ENCODE measurements at regions not wholly inside any gene's neighbourhood (a gene's known extent, or its start where the extent isn't known, plus 50 kb on each side); places are given as distances from the start of the nearest gene placed in this dataset.

DNA sequence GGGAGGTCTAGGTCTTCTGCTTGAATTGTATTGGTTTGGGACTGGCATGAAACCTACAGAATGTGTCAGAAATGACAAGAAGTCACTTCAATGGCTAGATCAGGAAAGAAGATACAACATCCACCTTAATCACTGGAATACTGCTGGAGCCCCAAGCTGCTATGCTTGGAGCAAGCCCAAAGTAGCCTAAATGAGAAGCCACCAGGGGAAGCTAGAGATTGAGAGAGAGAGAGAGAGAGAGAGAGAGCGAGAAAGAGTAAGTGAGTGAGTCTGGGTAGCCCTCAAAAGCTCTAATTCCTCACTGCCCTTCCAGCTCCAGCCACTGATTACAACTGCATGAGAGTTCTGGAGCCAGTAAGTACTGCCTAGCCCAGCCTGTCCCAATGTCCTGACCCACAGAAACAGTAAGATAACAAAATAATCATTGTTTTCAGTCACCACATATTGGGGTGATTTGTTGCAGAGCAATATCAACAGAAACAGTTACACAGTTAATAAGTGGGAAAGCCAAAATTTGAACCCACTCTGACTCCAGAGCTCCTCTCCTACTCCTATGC lies 529.2 kb upstream of the GOLIM4 start:
- DNase-seq (no peak), ATAC-seq (no peak)
- intact Hi-C loops (cut with DNase I, micrococcal nuclease) = no loop called here

DNA sequence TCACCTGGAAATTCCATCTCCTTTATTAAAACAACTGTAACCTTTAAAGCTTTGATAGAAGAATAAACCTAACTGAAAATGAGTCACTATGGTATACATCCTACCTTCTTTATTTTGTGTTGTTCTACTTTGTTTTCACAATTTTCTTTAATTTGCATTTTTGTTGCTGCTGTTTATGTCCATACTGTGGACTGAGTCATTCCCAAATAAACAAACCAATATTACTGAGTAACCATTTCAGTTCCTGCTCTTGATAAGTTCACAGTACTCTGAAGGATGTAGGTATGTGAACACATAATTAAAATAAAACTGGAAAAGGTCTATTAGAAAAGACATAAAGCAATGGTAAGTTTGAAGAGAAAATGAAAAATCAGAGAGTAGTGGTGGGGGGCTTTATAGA lies 528.5 kb upstream of the GOLIM4 start:
- DNase-seq = no peak
- intact Hi-C loops (cut with DNase I, micrococcal nuclease) = no loop called here
- ATAC-seq = no peak

DNA sequence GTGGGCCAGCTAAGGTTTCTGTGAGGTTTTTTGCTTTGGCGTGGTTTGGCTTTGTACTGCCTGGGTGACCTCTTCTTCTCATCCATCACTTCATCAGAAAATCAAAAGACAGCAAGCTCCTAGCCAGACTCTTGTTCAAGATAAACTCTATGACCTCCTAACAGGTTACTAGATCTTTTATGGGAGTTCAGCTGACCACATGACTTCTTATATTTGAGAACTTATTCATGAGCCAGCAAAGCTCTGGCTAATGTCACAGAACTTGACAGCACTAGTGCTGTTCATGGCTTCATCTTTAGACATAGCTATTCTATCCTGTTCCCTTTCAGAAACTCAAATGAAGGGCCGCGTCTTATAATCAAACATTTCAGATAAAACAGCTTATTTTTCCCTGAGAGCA lies 527.1 kb upstream of the GOLIM4 start:
- DNase-seq (no peak), ATAC-seq (no peak)
- intact Hi-C loops (cut with DNase I, micrococcal nuclease) = no loop called here

DNA sequence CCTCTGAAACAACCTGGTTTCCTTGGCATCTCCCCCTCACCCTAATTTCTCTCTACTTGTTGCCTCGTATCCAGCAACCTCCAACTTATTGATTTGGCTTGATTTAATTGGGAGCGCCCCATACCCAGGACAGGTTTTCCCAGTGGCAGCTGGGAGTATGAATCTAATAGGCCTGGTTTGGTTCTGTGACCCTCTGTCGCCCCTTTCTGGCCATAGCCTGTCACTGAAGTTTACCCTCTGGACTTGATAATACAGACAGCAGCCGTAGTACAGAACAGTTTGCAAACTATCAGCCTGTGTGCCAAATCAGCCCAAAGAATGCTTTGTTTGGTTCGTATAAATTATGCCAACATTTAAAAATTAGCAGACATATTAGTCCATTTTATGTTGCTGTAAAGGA lies 525.1 kb upstream of the GOLIM4 start:
- intact Hi-C loops (cut with DNase I, micrococcal nuclease) = no loop called here
- ATAC-seq (peak; percentile 60), DNase-seq (peak in 1 of 2 donors; percentile 9)

DNA sequence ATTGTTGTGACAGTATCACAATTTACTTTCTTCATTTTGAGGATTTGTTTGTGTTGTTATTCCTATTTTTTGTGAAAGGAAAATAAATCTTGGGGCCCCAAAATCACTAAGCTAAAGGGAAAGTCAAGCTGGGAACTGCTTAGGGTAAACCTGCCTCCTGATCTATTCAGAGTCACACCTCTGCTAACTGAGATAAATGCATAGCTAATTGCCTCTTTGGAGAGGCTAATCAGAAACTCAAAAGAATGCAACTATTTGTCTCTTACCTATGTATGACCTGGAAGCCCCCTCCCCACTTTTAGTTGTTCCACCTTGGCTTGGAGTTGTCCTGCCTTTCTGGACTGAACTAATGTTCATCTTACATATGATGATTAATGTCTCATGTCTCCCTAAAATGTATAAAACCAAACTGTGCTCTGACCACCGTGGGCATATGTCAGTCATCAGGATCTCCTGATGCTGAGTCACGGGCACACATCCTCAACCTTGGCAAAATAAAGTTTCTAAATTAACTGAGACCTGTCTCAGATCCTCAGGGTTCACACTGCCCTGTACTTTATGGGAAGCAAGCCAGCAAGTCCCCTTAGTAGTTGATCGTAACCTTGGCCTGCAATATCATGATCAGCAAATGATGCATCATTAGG lies 523.2 kb upstream of the GOLIM4 start:
- ATAC-seq = no peak
- DNase-seq = no peak
- intact Hi-C loops (cut with DNase I, micrococcal nuclease) = no loop called here

DNA sequence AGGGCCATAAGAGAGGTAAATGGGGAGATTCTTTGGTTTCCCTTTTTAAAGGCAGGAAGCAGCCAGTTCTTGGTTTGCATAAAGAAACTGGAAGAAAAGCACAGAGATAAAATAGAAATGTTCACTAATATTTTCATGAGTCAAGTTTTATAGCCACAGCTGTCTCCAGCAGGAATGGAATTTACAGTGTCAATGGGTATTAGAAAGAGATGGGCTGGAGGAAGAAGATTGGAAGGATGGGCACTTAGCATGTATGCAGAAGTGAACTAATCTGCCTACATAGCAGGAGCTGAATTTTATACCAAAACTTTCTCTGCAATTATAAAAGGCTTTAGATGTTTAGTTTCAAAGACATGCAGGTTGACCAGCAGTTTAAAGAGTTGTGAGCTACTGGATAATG lies 521.9 kb upstream of the GOLIM4 start:
- ATAC-seq = no peak
- DNase-seq = no peak
- intact Hi-C loops (cut with DNase I, micrococcal nuclease) = no loop called here

DNA sequence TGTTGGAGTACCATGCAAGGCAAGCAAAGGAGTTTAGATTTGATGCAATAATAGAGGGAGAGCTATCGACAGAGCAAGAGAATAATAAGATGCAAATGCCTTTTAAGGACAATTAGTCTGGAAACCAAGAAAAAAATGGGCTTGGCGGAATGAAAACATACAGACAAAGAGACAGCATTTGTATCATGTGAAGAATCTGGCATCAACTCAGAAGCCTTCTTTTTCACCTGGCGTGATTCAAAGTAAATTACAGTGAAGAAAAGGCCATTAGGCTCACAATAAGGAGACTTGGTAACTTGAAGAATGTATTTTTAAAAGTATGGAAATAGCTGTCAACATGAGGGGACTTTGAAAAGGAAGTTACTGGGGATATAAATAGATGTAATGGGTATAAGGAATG lies 521.2 kb upstream of the GOLIM4 start:
- DNase-seq (no peak), ATAC-seq (no peak)
- intact Hi-C loops (cut with DNase I, micrococcal nuclease) = no loop called here

DNA sequence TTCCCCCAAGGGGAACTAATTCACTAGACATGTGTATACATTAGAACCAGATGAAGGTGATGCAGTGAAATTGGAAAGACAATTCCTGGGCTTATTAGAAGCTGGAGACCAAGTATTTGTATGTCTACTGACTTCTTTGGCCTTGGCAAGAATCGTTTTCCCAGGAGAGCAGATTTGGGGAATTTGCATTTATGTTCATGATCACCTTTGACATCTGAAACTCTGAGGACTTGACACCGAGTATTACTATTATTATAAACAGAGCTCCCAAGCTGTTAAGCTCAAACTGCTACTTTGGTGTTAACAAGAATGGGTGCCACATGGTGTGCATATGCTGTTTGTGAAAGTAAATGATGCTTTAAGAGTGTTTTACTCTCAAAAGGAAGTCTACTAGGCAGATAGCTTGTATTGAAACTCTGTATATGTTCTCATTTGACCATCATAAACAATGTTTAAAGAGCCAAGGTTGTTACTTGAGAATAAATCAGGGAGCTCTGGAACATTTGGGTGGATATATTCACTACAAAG lies 519.8 kb upstream of the GOLIM4 start:
- no peak for ATAC-seq
- intact Hi-C loops (cut with DNase I, micrococcal nuclease) = no loop called here
- no peak for DNase-seq

DNA sequence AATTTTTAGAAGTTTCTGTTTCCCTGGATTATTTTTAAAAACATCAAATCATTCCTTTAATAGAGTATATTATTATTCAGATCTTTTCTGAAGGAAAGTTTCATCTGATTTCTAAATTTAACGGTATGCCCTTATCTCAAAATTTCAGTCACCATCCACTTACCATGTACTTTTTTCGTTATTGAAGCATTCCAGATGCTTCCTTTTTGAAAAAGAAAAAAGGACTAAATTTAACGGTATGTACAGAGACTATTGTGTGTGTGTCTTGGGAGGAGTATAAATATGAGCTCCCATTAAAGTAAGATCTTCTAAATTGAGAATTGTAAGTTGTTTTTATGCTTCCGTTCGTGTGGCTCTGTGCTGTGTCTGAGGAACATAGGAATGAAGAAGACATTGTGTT lies 517.4 kb upstream of the GOLIM4 start:
- ATAC-seq (no peak), DNase-seq (no peak)
- intact Hi-C loops (cut with DNase I, micrococcal nuclease) = no loop called here

DNA sequence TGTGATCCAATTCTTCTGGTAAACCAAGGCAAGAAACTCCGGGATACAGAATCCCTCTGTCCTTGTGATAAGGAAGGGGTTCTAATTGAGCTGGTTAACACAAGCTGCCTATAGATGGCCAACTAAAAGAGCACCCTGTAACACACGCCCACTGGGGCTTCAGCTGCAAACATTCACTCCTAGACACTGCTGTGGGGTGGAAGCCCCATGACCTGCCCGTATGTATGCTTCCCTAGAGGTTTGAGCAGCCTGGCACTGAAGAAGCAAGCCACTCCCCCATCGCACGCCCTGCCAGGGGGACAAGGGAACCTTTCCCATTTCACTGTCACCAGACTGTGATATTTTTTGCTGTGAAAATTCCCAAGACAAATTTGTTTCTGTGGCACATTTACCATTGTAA lies 516.9 kb upstream of the GOLIM4 start:
- DNase-seq (no peak), ATAC-seq (no peak)
- intact Hi-C loops (cut with DNase I, micrococcal nuclease) = no loop called here

DNA sequence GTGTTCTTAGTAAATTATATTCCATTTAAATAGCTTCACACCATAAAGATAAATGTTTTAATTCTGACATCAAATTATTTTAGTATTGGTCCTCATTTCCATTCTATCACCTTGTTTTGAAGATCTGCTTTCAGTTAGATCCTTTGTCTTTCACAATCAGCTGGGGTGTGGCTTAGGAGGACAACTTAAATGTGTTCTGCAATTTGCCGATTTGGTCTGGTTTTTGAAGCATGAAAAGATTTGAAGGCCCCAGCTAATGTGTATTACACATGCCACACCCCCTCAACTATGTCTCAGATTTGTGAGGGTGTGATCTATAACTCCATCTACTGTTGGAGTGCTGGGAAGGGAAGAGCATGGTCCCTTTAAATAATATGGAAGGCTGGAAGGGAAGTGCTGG lies 516.1 kb upstream of the GOLIM4 start:
- intact Hi-C loops (cut with DNase I, micrococcal nuclease) = no loop called here
- DNase-seq (no peak), ATAC-seq (no peak)

DNA sequence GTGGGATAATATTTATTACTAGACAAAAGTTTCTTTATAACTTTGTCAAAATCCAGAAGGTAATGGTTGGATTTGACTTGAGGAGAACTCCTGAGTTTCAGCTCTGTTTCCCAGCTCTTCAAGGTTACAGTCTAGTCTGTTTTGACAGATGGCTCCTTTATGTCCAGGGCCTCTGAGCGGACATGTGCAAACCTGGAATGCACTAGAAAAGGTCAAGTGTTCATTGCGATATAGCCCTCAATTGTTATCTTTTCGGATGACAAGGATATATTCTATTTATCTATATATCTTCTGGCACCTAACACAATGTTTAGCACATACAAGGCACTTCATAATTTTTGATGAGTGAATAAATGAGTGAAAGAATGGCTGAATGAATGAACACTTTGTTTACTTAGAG lies 513.2 kb upstream of the GOLIM4 start:
- ATAC-seq (no peak), DNase-seq (no peak)
- intact Hi-C loops (cut with DNase I, micrococcal nuclease) = no loop called here

DNA sequence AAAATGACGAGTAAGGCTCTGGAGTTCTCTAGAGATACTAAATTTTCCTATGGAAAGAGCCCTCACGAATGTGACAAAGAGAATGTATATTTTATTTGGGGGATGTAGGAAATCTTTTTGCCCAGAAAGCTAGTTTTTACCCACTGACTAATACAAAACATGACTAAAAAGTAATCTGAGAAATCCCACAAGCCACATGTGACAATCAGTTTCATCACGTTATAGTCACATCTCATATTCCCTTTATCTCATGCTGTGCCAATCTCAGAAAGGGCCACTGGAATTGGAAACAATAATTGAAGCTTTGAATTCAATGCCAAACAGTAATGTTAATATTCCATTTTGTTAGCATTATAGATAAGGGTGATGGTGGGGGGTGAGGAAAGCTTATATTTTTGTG lies 509.0 kb upstream of the GOLIM4 start:
- DNase-seq (no peak), ATAC-seq (no peak)
- intact Hi-C loops (cut with DNase I, micrococcal nuclease) = no loop called here

DNA sequence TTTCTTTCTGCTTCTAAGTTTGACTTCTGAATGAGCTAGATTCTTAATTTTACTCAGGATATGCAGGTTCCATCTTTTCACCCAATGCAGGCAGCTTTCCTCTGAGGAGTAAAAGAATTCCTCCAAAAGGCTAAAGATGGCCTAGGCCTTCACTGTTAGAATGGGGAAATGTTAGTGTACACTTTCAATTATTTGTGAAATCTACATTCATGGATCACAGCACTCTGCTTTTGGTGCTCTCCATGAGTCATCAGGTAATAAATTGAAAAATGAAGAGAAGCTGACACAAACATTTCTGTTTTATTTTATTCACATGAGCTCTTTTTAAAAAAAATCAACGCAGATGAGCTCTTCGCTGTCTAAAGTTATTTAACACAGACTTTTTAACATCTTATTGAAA lies 502.5 kb upstream of the GOLIM4 start:
- intact Hi-C loops (cut with DNase I, micrococcal nuclease) = no loop called here
- DNase-seq = no peak
- ATAC-seq = no peak

DNA sequence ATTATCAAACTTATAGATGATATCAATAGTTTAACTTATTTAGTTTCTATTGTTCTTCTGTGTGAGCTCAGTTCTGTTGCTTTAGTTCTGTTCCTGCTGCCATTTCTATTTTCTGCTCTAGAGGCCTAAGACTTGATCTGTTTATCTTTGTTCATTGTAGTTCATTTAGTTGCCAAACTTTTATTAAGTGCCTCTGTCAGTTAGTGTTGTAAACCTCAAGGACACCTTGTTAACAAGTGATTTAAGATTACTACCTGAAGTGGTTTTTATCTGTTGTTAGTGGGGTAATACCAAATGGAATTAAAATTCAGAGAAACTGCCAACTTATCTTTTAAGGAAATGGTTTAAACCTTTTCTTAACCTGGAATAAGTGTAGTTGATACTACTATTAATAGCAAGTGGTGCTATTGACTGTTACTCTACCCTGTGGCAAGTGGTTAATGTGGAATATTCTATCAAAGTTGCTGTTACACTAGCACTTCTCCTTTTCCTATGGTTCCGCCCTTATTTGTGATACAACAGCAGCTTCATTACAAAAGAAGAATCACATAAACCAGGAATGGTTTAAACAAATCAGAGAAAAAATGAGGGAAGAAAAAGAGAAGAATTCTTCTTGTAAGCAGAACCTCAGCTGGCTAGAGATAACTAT lies 500.6 kb upstream of the GOLIM4 start:
- DNase-seq (no peak), ATAC-seq (no peak)
- intact Hi-C loops (cut with DNase I, micrococcal nuclease) = no loop called here

DNA sequence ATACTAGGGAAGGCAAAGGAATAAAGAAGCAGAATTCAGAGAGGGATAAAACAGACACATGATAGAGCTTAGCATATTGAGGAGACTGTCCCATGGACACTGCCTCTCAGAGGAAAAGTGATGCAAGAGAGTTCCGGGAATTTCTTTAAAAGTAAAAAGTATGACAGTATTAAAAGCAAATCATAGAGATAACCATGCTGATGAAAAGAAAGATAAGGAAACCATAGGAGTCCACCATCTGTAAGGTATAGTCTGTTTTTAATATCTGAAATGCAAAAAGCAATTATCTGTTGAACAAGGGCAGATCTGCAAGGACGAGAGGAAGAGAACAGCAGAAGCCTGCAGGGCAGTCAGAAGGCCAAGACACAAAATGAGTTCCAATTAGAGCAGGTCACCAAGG lies 495.9 kb upstream of the GOLIM4 start:
- intact Hi-C loops (cut with DNase I, micrococcal nuclease) = no loop called here
- no peak for ATAC-seq
- DNase-seq = no peak

DNA sequence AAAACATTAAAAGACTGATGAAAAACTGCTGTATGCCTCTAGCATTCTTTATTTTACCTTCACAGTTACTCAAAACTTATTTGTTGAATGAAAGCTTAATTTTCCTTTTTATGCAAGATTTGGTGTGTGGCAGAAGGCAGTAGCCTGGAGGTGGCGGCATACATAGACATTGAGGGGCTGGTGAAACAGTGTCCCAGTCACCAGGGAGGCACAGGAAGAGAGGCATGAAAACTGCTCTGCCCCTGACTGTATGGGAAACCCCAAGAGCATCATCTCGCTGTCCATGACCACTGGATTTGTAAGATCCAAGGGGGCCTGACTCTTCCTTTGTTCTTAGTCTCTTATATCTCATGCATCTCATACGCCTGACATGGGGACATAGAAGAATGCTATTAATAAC lies 493.7 kb upstream of the GOLIM4 start:
- intact Hi-C loops (cut with DNase I, micrococcal nuclease) = no loop called here
- ATAC-seq = no peak

DNA sequence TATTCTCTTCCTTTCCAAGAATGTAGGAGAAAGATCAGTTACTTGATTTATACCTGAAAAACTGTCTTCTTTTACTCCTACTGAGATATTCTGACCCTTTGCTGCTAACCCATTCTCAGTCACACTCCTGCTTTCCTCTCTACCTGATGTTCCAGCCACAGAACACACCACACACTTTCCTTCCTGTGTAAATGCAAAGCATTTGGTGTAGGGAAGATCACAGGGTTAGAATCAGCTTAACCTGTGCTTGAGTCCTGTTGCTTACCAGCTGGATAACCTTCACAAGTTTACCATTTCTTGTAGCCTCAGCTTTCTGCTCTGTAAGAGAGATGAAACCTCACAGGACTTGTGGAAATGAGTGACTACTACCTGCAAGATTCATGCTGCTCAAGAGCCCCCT lies 489.8 kb upstream of the GOLIM4 start:
- ATAC-seq = no peak
- intact Hi-C loops (cut with DNase I, micrococcal nuclease) = no loop called here
- no peak for DNase-seq

More for the DNA sequence above, 493.7 kb upstream of the GOLIM4 start:
- DNase-seq = no peak

DNA sequence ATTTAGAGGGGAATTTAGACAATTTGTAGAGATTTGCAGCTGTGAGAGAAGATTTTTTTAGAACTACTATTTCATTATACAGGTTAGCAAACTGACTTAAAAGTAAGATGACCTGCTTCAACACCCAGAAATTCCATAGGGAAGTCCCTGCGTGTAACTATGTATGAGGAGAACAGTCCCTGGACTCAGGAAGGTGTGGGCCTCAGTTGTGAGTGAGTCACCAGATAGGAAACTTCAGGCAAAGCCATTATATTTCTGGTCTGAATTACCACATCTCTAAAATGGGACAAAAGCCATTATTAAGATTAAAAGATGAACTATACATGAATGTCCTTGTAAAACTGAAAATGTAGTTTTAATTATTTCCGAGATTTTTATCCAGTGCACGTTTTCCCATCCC lies 488.3 kb upstream of the GOLIM4 start:
- ATAC-seq = no peak
- intact Hi-C loops (cut with DNase I, micrococcal nuclease) = no loop called here
- no peak for DNase-seq

DNA sequence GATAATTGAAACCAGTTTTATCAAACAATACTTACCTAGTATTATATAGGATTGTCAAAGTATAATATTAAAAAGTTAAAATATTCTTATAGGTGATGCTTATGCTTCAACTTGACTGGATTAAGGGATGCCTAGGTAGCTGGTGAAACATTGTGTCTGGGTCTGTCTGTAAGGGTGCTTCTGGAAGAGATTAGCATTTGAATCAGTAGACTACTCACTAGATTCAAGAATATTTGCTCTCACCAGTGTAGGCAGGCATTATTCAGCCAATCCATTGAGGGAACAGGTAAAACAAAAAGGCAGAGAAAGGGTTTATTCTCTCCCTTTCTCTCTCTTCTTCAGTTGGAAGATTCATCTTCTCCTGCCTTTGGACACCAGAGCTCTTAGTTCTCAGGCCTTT lies 486.8 kb upstream of the GOLIM4 start:
- DNase-seq (no peak), ATAC-seq (no peak)
- intact Hi-C loops (cut with DNase I, micrococcal nuclease) = no loop called here

DNA sequence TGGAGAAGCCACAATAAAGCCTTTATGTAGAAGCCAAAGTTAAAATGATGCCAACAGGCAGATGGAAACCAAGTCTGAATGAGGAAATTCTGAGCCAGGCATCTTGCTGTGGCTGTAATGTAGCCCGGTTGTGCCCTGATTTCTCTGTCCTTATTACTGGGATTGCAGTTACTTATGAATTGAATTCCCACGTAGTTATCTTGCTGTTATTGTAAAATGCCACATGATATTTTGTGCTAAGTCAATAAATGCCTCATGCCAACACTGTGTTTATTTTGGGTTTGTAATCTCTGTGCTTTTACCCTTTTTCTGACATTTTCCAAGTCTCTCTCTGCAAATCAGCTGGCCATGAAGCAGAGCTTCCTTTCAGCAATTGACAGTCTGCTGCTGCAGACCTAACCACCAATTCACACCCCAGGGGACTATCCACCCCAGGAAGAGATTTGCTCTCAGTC lies 486.1 kb upstream of the GOLIM4 start:
- ATAC-seq = no peak
- DNase-seq = no peak
- intact Hi-C loops (cut with DNase I, micrococcal nuclease) = no loop called here
